B cell (primary cell): ENCODE measurements at regions not wholly inside any gene's neighbourhood (a gene's known extent, or its start where the extent isn't known, plus 50 kb on each side); places are given as distances from the start of the nearest gene placed in this dataset.

Source experiments
- CTCF ChIP-seq: fragments of 200-600 bp; IDR thresholded peaks from one replicate; pipeline ENCODE4 v1.8.0; 2022; ENCODE audit warnings: antibody characterized with exemption, mild to moderate bottlenecking
- EZH2 ChIP-seq: IDR thresholded peaks from 2 replicates; pipeline ENCODE4 v1.6.1; 2012; ENCODE audit warnings: borderline replicate concordance, low read depth, mild to moderate bottlenecking, moderate library complexity, low read length; ENCODE audit not compliant: insufficient read depth, poor library complexity, severe bottlenecking

DNA sequence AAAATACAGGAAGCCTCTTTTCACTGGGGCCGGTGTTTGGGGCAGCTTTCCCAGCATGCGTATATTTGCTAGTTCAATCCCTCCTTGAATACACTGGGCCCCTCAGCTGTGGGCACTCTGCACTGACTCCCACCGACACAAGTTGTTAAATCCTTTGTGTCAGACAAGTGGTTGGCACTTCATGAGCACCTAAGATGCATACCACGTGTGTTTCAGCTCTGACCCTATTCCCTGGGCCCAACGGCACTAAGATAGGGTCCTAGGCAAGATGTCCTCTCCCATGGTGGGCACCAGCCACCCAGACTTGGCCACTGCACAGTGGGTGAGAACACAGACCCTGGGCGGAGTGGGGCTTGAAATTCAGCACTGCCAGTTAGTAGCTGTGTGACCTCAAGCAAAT, 173.8 kb downstream of the BCL11B start:
- TF ChIP-seq CTCF, result no peak
- no peak for TF ChIP-seq EZH2
